ENCODE measurements at regions not wholly inside any gene's neighbourhood (a gene's known extent, or its start where the extent isn't known, plus 50 kb on each side); places are given as distances from the start of the nearest gene placed in this dataset.
A peak's percentile ranks its signal among the peaks of the same experiment; 100 is the strongest.

DNA sequence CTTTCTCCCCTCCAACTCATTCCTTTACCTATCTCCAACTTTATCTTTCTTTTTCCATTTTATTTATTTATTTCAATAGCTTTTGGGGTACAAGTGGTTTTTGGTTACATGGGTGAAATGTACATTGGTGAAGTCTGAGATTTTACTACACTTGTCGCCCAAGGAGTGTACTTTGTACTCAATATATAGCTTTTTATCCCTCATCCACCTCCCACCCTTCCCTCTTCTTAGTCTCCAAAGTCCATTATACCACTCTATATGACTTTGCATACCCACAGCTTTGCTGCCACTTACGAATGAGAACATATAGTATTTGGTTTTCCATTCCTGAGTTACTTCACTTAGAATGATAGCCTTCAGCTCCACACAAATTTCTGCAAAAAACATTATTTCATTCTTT is 152.6 kb upstream of the NUDT4 start:
- intact Hi-C loops (cut with micrococcal nuclease; ENCODE audit: unreplicated experiment): loop anchor here (10.0 kb wide), 1 partner anchor 150 kb away; the partner anchor contains the start of gene NUDT4
- peaks cover 10% of the 10 kb centered on the region for H3K9me3 ChIP-seq (ENCODE audit: low read depth, low read length, poor library complexity, severe bottlenecking)
- no peaks in the 10 kb centered on the region for H3K36me3 ChIP-seq (ENCODE audit: insufficient read depth, low read length, poor library complexity, severe bottlenecking)
- no peak overlapping the region for H3K4me3 ChIP-seq (ENCODE audit: low read depth, low read length, poor library complexity, severe bottlenecking)
- ChIA-PET CTCF (no interaction called here), POLR2A (ENCODE audit: low non-redundant PET) (no interaction called here)
- TF ChIP-seq, protein P1, sequence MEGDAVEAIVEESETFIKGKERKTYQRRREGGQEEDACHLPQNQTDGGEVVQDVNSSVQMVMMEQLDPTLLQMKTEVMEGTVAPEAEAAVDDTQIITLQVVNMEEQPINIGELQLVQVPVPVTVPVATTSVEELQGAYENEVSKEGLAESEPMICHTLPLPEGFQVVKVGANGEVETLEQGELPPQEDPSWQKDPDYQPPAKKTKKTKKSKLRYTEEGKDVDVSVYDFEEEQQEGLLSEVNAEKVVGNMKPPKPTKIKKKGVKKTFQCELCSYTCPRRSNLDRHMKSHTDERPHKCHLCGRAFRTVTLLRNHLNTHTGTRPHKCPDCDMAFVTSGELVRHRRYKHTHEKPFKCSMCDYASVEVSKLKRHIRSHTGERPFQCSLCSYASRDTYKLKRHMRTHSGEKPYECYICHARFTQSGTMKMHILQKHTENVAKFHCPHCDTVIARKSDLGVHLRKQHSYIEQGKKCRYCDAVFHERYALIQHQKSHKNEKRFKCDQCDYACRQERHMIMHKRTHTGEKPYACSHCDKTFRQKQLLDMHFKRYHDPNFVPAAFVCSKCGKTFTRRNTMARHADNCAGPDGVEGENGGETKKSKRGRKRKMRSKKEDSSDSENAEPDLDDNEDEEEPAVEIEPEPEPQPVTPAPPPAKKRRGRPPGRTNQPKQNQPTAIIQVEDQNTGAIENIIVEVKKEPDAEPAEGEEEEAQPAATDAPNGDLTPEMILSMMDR (conservative IDR thresholded peaks at IDR 0.05; ENCODE audit: low read depth, low read length): no peak
- no peak for TF ChIP-seq EZH2 (IDR thresholded peaks at IDR 0.05; ENCODE audit: borderline replicate concordance, low read depth, low read length, poor library complexity, severe bottlenecking)
- H3K27ac ChIP-seq (ENCODE audit: low read depth, low read length, poor library complexity, severe bottlenecking): no peak overlapping the region
- H3K4me1 ChIP-seq (ENCODE audit: insufficient read depth, low read length, poor library complexity, severe bottlenecking): peaks cover 28% of the 10 kb centered on the region
- no peak for DNase-seq (ENCODE audit: low spot score)
- no peaks in the 10 kb centered on the region for H3K27me3 ChIP-seq (replicated peaks; ENCODE audit: insufficient read depth, low read depth, low read length, poor library complexity)
- BruUV-seq (replicated peaks): no TSS peak

- Histone ChIP-seq H3K9me3 (ENCODE audit: low read depth, low read length, poor library complexity, severe bottlenecking) (peaks cover 8% of the 10 kb centered on the region), H3K36me3 (ENCODE audit: insufficient read depth, low read length, poor library complexity, severe bottlenecking) (no peaks in the 10 kb centered on the region), H3K4me1 (ENCODE audit: insufficient read depth, low read length, poor library complexity, severe bottlenecking) (peaks cover 32% of the 10 kb centered on the region), H3K4me3 (ENCODE audit: low read depth, low read length, poor library complexity, severe bottlenecking) (no peak overlapping the region), H3K27ac (ENCODE audit: low read depth, low read length, poor library complexity, severe bottlenecking) (no peak overlapping the region), H3K27me3 (replicated peaks; ENCODE audit: insufficient read depth, low read depth, low read length, poor library complexity) (no peaks in the 10 kb centered on the region)
- ChIA-PET POLR2A (ENCODE audit: low non-redundant PET) (no interaction called here), CTCF (no interaction called here)
- intact Hi-C loops (cut with micrococcal nuclease; ENCODE audit: unreplicated experiment): loop anchor here (10.0 kb wide), 1 partner anchor 148 kb away; the partner anchor contains the start of gene NUDT4
- DNase-seq (ENCODE audit: low spot score): no peak
- BruUV-seq (replicated peaks): no TSS peak
- no peak for TF ChIP-seq EZH2 (IDR thresholded peaks at IDR 0.05; ENCODE audit: borderline replicate concordance, low read depth, low read length, poor library complexity, severe bottlenecking)
- TF ChIP-seq, protein P1 (conservative IDR thresholded peaks at IDR 0.05; ENCODE audit: low read depth, low read length): no peak
Observed at GRCh38 chr12:93226361-93226760, 151.4 kb upstream of the NUDT4 start.

GRCh38 chr12:93229494-93230325 is 148.0 kb upstream of the NUDT4 start:
- Histone ChIP-seq H3K27me3 (replicated peaks; ENCODE audit: insufficient read depth, low read depth, low read length, poor library complexity) (no peaks in the 10 kb centered on the region), H3K9me3 (ENCODE audit: low read depth, low read length, poor library complexity, severe bottlenecking) (peaks cover 5% of the 10 kb centered on the region), H3K36me3 (ENCODE audit: insufficient read depth, low read length, poor library complexity, severe bottlenecking) (no peaks in the 10 kb centered on the region), H3K27ac (ENCODE audit: low read depth, low read length, poor library complexity, severe bottlenecking) (peak overlapping the region; percentile 78), H3K4me3 (ENCODE audit: low read depth, low read length, poor library complexity, severe bottlenecking) (no peak overlapping the region), H3K4me1 (ENCODE audit: insufficient read depth, low read length, poor library complexity, severe bottlenecking) (peaks cover 14% of the 10 kb centered on the region)
- ChIA-PET POLR2A (ENCODE audit: low non-redundant PET) (interaction anchor here (0.6 kb wide), 1 partner anchor 10 kb away, joined by 3 read pairs; no protein-coding TSS in a partner anchor), CTCF (interaction anchor here (0.6 kb wide), 1 partner anchor 242 kb away, joined by 4 read pairs; no protein-coding TSS in a partner anchor)
- intact Hi-C loops (cut with micrococcal nuclease; ENCODE audit: unreplicated experiment): loop anchor here (10.0 kb wide), 1 partner anchor 145 kb away; the partner anchor contains the start of gene NUDT4
- BruUV-seq (replicated peaks): no TSS peak
- no peak for TF ChIP-seq EZH2 (IDR thresholded peaks at IDR 0.05; ENCODE audit: borderline replicate concordance, low read depth, low read length, poor library complexity, severe bottlenecking)
- TF ChIP-seq, protein P1 (conservative IDR thresholded peaks at IDR 0.05; ENCODE audit: low read depth, low read length): no peak
- DNase-seq (ENCODE audit: low spot score): peak; percentile 73
